A673 (cell line): ENCODE measurements at regions not wholly inside any gene's neighbourhood (a gene's known extent, or its start where the extent isn't known, plus 50 kb on each side); places are given as distances from the start of the nearest gene placed in this dataset.

Source experiments
- EZH2 ChIP-seq: fragments of 200-600 bp; sonication (generic); IDR thresholded peaks from 2 replicates; pipeline ENCODE4 v1.6.1; 2017; ENCODE audit warnings: borderline replicate concordance, low read depth, mild to moderate bottlenecking, mixed read lengths, antibody characterized with exemption, low read length; ENCODE audit not compliant: poor library complexity, severe bottlenecking
- TF ChIP-seq, protein P1 (sequence below): fragments of 300-800, 200-600 bp; sonication (generic); conservative IDR thresholded peaks from 2 replicates; pipeline ENCODE4 v1.5.1; 2017; ENCODE audit warnings: low read depth, mild to moderate bottlenecking, antibody characterized with exemption, low read length, moderate library complexity, mixed read lengths

DNA sequence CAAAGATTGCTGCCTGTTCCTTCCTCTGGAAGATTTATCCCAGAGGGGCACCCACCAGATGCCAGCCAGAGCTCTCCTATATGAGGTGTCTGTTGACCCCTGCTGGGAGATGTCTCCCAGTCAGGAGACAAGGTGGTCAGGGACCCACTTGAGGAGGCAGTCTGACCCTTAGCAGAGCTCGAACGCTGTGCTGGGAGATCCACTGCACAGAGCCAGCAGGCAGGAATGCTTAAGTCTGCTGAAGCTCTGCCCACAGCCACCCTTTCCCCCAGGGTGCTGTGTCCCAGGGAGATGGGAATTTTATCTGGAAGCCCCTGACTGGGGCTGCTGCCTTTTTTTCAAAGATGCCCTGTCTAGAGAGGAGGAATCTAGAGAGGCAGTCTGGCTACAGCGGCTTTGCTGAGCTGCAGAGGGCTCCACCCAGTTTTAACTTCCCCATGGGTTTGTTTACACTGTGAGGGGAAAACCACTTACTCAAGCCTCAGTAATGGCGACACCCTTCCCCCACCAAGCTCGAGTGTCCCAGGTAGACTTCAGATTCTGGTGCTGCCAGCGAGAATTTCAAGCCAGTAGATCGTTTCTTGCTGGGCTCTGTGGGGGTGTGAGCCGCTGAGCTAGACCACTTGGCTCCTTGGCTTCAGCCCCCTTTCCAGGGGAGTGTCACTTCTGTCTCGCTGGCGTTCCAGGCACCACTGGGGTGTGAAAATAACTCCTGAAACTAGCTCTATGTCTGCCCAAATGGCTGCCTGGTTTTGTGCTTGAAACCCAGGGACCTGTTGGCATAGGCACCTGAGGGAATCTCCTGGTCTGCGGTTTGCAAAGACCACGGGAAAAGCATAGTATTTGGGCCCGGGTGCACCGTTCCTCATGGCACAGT lies 51.1 kb upstream of the PDC start:
- TF ChIP-seq, protein P1, sequence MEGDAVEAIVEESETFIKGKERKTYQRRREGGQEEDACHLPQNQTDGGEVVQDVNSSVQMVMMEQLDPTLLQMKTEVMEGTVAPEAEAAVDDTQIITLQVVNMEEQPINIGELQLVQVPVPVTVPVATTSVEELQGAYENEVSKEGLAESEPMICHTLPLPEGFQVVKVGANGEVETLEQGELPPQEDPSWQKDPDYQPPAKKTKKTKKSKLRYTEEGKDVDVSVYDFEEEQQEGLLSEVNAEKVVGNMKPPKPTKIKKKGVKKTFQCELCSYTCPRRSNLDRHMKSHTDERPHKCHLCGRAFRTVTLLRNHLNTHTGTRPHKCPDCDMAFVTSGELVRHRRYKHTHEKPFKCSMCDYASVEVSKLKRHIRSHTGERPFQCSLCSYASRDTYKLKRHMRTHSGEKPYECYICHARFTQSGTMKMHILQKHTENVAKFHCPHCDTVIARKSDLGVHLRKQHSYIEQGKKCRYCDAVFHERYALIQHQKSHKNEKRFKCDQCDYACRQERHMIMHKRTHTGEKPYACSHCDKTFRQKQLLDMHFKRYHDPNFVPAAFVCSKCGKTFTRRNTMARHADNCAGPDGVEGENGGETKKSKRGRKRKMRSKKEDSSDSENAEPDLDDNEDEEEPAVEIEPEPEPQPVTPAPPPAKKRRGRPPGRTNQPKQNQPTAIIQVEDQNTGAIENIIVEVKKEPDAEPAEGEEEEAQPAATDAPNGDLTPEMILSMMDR, result no peak
- TF ChIP-seq EZH2, result no peak
